ENCODE measurements at regions not wholly inside any gene's neighbourhood (a gene's known extent, or its start where the extent isn't known, plus 50 kb on each side); places are given as distances from the start of the nearest gene placed in this dataset.

DNA sequence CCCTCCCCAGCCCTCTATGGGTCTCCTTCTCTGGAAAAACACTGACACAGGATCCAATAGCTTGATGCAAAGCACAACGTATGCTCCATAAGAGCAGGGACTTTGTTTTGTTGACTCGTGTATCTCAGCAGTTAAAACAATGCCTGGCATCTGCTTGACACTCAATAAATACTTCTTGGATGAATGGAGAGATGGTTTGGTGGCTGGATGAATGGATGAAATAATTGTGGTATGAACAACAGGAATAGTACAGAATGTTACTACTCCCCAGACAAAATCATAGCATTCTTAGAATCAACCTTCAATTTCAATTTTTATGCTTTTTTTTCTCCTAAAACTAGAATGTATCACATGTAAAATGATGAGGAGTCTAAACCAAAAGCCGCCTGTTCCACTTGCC is 57.4 kb downstream of the KCNE4 start:
- no peak overlapping the region for H2AFZ ChIP-seq (ENCODE audit: low read length)
- H3K9me3 ChIP-seq (ENCODE audit: low read length): no peaks in the 10 kb centered on the region
- H3K4me1 ChIP-seq (ENCODE audit: insufficient read depth, low read length): no peaks in the 10 kb centered on the region
- no peak for FAIRE-seq
- BruUV-seq (replicated peaks): no TSS peak
- H3K4me3 ChIP-seq (replicated peaks in 1 of 3; ENCODE audit: insufficient read depth in 1 of 3, low read depth in 2 of 3, low read length in 3 of 3): no peak overlapping the region
- intact Hi-C loops (cut with micrococcal nuclease; ENCODE audit: unreplicated experiment) (no loop called here), in situ Hi-C loops (cut with HindIII; ENCODE audit: extremely low pct_ligation_motif_present, low pct_unique_long_range_greater_than_20kb) (no loop called here)
- POLR2A ChIA-PET: no interaction called here
- WGBS (ENCODE audit: low lambda C conversion rate): 0% methylated on average over 3 of the region's 3 CpGs
- no peaks in the 10 kb centered on the region for H4K20me1 ChIP-seq (ENCODE audit: insufficient read depth, low read length)
- H3K9ac ChIP-seq (ENCODE audit: insufficient read depth, low read depth, low read length): no peak overlapping the region
- no peak overlapping the region for H3K4me2 ChIP-seq (ENCODE audit: low read depth, low read length)
- no peaks in the 10 kb centered on the region for H3K36me3 ChIP-seq (replicated peaks in 1 of 2; ENCODE audit: control insufficient read depth in 1 of 2, insufficient read depth in 2 of 2, low read length in 2 of 2)
- no peaks in the 10 kb centered on the region for H3K79me2 ChIP-seq (ENCODE audit: insufficient read depth, low read length)
- no peak for DNase-seq (ENCODE audit: low spot score)
- no peak overlapping the region for H3K27ac ChIP-seq (ENCODE audit: extremely low read length, insufficient read depth, low read length)
- peaks cover 0 to 6% of the 10 kb centered on the region in 2 experiments; a peak in 1 of 5 replicates for H3K27me3 ChIP-seq (ENCODE audit: control insufficient read depth in 1 of 2, insufficient read depth in 2 of 2, low read length in 2 of 2)
- no peak for ATAC-seq
- CTCF ChIA-PET (ENCODE audit: low intra/inter-chr PET ratio, low total read pairs): no interaction called here
- TF ChIP-seq ZNF337 (CRISPR knock-in tag; IDR thresholded peaks at IDR 0.05; ENCODE audit: borderline replicate concordance, low read depth): no peak
- TF ChIP-seq KDM6A (CRISPR knock-in tag; IDR thresholded peaks at IDR 0.05; ENCODE audit: low read depth): no peak
- no peak for TF ChIP-seq EP300 (IDR thresholded peaks at IDR 0.05; ENCODE audit: low read depth in 2 of 2, low read length in 2 of 2)
- no peak for TF ChIP-seq EP300 (CRISPR knock-in tag; IDR thresholded peaks at IDR 0.05; ENCODE audit: borderline replicate concordance)
- TF ChIP-seq, protein P1, sequence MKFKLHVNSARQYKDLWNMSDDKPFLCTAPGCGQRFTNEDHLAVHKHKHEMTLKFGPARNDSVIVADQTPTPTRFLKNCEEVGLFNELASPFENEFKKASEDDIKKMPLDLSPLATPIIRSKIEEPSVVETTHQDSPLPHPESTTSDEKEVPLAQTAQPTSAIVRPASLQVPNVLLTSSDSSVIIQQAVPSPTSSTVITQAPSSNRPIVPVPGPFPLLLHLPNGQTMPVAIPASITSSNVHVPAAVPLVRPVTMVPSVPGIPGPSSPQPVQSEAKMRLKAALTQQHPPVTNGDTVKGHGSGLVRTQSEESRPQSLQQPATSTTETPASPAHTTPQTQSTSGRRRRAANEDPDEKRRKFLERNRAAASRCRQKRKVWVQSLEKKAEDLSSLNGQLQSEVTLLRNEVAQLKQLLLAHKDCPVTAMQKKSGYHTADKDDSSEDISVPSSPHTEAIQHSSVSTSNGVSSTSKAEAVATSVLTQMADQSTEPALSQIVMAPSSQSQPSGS (CRISPR knock-in tag; IDR thresholded peaks at IDR 0.05): no peak
- TF ChIP-seq RFX5 (IDR thresholded peaks at IDR 0.05; ENCODE audit: low read depth, low read length): no peak
- TF ChIP-seq RELA (CRISPR knock-in tag; IDR thresholded peaks at IDR 0.05): no peak
- no peak for TF ChIP-seq RNF2 (conservative IDR thresholded peaks at IDR 0.05; ENCODE audit: low read depth)
- no peak for TF ChIP-seq HNF4G (IDR thresholded peaks at IDR 0.05; ENCODE audit: borderline replicate concordance, low read depth, low read length)
- TF ChIP-seq HNF4G (CRISPR knock-in tag; IDR thresholded peaks at IDR 0.05; ENCODE audit: borderline replicate concordance, low read depth): no peak
- TF ChIP-seq ZNF34 (CRISPR knock-in tag; IDR thresholded peaks at IDR 0.05; ENCODE audit: borderline replicate concordance): no peak
- TF ChIP-seq ZNF446 (CRISPR knock-in tag; IDR thresholded peaks at IDR 0.05): no peak
- no peak for TF ChIP-seq ZNF207 (IDR thresholded peaks at IDR 0.05; ENCODE audit: borderline replicate concordance)
- no peak for TF ChIP-seq ZNF569 (CRISPR knock-in tag; IDR thresholded peaks at IDR 0.05; ENCODE audit: borderline replicate concordance)
- TF ChIP-seq, protein P2, sequence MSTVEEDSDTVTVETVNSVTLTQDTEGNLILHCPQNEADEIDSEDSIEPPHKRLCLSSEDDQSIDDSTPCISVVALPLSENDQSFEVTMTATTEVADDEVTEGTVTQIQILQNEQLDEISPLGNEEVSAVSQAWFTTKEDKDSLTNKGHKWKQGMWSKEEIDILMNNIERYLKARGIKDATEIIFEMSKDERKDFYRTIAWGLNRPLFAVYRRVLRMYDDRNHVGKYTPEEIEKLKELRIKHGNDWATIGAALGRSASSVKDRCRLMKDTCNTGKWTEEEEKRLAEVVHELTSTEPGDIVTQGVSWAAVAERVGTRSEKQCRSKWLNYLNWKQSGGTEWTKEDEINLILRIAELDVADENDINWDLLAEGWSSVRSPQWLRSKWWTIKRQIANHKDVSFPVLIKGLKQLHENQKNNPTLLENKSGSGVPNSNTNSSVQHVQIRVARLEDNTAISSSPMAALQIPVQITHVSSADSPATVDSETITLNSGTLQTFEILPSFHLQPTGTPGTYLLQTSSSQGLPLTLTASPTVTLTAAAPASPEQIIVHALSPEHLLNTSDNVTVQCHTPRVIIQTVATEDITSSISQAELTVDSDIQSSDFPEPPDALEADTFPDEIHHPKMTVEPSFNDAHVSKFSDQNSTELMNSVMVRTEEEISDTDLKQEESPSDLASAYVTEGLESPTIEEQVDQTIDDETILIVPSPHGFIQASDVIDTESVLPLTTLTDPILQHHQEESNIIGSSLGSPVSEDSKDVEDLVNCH (CRISPR knock-in tag; IDR thresholded peaks at IDR 0.05): no peak
- TF ChIP-seq, protein P3, sequence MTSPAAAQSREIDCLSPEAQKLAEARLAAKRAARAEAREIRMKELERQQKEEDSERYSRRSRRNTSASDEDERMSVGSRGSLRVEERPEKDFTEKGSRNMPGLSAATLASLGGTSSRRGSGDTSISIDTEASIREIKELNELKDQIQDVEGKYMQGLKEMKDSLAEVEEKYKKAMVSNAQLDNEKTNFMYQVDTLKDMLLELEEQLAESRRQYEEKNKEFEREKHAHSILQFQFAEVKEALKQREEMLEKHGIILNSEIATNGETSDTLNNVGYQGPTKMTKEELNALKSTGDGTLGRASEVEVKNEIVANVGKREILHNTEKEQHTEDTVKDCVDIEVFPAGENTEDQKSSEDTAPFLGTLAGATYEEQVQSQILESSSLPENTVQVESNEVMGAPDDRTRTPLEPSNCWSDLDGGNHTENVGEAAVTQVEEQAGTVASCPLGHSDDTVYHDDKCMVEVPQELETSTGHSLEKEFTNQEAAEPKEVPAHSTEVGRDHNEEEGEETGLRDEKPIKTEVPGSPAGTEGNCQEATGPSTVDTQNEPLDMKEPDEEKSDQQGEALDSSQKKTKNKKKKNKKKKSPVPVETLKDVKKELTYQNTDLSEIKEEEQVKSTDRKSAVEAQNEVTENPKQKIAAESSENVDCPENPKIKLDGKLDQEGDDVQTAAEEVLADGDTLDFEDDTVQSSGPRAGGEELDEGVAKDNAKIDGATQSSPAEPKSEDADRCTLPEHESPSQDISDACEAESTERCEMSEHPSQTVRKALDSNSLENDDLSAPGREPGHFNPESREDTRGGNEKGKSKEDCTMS (CRISPR knock-in tag; conservative IDR thresholded peaks at IDR 0.05): no peak
- TF ChIP-seq ZNF138 (CRISPR knock-in tag; IDR thresholded peaks at IDR 0.05; ENCODE audit: low read depth): no peak
- no peak for TF ChIP-seq ZNF674 (CRISPR knock-in tag; IDR thresholded peaks at IDR 0.05; ENCODE audit: low read depth)

Measured in HepG2 (cell line).